GM23338 (cell line): ENCODE measurements at regions not wholly inside any gene's neighbourhood (a gene's known extent, or its start where the extent isn't known, plus 50 kb on each side); places are given as distances from the start of the nearest gene placed in this dataset.

Source experiments
- ATAC-seq: fragments of 200-7000 bp; cut with Tn5 transposase; 3 replicates; pipeline ENCODE4 v1.9.1; 2020
- DNase-seq: peaks from one replicate; pipeline ENCODE4 v3.0.0-alpha.2; 2015; ENCODE audit warnings: low spot score
- H2AFZ ChIP-seq: fragments of 200-600 bp; sonication (generic); 2 replicates; pipeline ENCODE4 v1.8.0; 2016; ENCODE audit warnings: antibody characterized with exemption, mild to moderate bottlenecking, moderate library complexity
- H3F3A ChIP-seq: fragments of 200-600 bp; sonication (generic); replicated peaks from 2 replicates; pipeline ENCODE4 v1.8.0; 2017; ENCODE audit warnings: antibody characterized with exemption, mixed run types, low read depth
- H3K27ac ChIP-seq: fragments of 200-600 bp; sonication (generic); 2 replicates; pipeline ENCODE4 v1.6.1; 2016; ENCODE audit warnings: low read depth
- H3K27me3 ChIP-seq: fragments of 200-600 bp; sonication (generic); 2 replicates; pipeline ENCODE4 v1.8.0; 2016; ENCODE audit warnings: mild to moderate bottlenecking, mixed run types, moderate library complexity; ENCODE audit not compliant: insufficient read depth
- H3K36me3 ChIP-seq: fragments of 200-600 bp; sonication (generic); 2 replicates; pipeline ENCODE4 v1.8.0; 2016; ENCODE audit warnings: mild to moderate bottlenecking; ENCODE audit not compliant: insufficient read depth
- H3K4me1 ChIP-seq: fragments of 200-600 bp; sonication (generic); 2 replicates; pipeline ENCODE4 v1.8.0; 2016; ENCODE audit warnings: mild to moderate bottlenecking, moderate library complexity; ENCODE audit not compliant: insufficient read depth
- H3K4me2 ChIP-seq: fragments of 200-600 bp; sonication (generic); 2 replicates; pipeline ENCODE4 v1.7.1; 2017; ENCODE audit warnings: mixed run types
- H3K4me3 ChIP-seq: fragments of 200-600 bp; sonication (generic); 2 replicates; pipeline ENCODE4 v1.6.1; 2016; ENCODE audit warnings: mixed run types
- H3K79me2 ChIP-seq: fragments of 200-600 bp; sonication (generic); replicated peaks from 2 replicates; pipeline ENCODE4 v1.8.0; 2017; ENCODE audit warnings: mild to moderate bottlenecking; ENCODE audit not compliant: insufficient read depth
- H3K9me2 ChIP-seq: fragments of 200-600 bp; sonication (generic); 2 replicates; pipeline ENCODE4 v1.8.0; 2017; ENCODE audit not compliant: insufficient read depth
- H4K20me1 ChIP-seq: fragments of 200-600 bp; sonication (generic); replicated peaks from 2 replicates; pipeline ENCODE4 v1.8.0; 2017; ENCODE audit warnings: mild to moderate bottlenecking; ENCODE audit not compliant: insufficient read depth
- H3K27ac Mint-ChIP-seq: 2 replicates; pipeline ENCODE4 v1.8.0; 2020; ENCODE audit warnings: inconsistent platforms, mild to moderate bottlenecking, moderate library complexity, mixed read lengths
- H3K27me3 Mint-ChIP-seq: 3 replicates; pipeline ENCODE4 v1.8.0; 2022; ENCODE audit warnings: low read depth, mild to moderate bottlenecking, moderate library complexity, mixed read lengths, inconsistent platforms; ENCODE audit not compliant: insufficient read depth, poor library complexity
- H3K36me3 Mint-ChIP-seq: 3 replicates; pipeline ENCODE4 v1.8.0; 2021; ENCODE audit warnings: low read depth, mild to moderate bottlenecking, inconsistent platforms, moderate library complexity, mixed read lengths
- H3K4me1 Mint-ChIP-seq: 3 replicates; pipeline ENCODE4 v1.8.0; 2020; ENCODE audit warnings: mild to moderate bottlenecking, inconsistent platforms, mixed read lengths
- H3K4me3 Mint-ChIP-seq: 3 replicates; pipeline ENCODE4 v1.8.0; 2021; ENCODE audit warnings: moderate library complexity, mild to moderate bottlenecking, inconsistent platforms, mixed read lengths
- H3K9me3 Mint-ChIP-seq: 3 replicates; pipeline ENCODE4 v1.8.0; 2020; ENCODE audit warnings: moderate library complexity, mild to moderate bottlenecking, inconsistent platforms, mixed read lengths
- CREB1 ChIP-seq: fragments of 250-450 bp; sonication (Bioruptor Pico); IDR thresholded peaks from 2 replicates; pipeline ENCODE4 v1.5.0; 2020; ENCODE audit warnings: low read depth, mild to moderate bottlenecking, moderate library complexity
- CTCF ChIP-seq, 2 experiments: fragments of 200-600 bp in 1 of 2; sonication (generic) in 1 of 2; conservative IDR thresholded peaks; 2 replicates each; pipeline versions ENCODE4 v1.5.1 to v1.6.1; 2016 to 2017; ENCODE audit warnings: antibody characterized with exemption in 2 of 2, low read depth in 2 of 2, mild to moderate bottlenecking in 2 of 2, moderate library complexity in 1 of 2
- EZH2 ChIP-seq: fragments of 200-600 bp; sonication (generic); IDR thresholded peaks from one replicate; pipeline ENCODE4 v1.8.0; 2017; ENCODE audit warnings: antibody characterized with exemption, mild to moderate bottlenecking, low read depth; ENCODE audit not compliant: unreplicated experiment
- EZH2phosphoT487 ChIP-seq: fragments of 200-600 bp; sonication (generic); IDR thresholded peaks from one replicate; pipeline ENCODE4 v1.8.1; 2018; ENCODE audit warnings: antibody characterized with exemption; ENCODE audit not compliant: unreplicated experiment
- JUNB ChIP-seq: IDR thresholded peaks from one replicate; pipeline ENCODE4 v1.6.1; 2016; ENCODE audit warnings: antibody characterized with exemption; ENCODE audit not compliant: unreplicated experiment
- REST ChIP-seq: IDR thresholded peaks from one replicate; pipeline ENCODE4 v1.6.1; 2018; ENCODE audit warnings: antibody characterized with exemption; ENCODE audit not compliant: unreplicated experiment
- STAT1 ChIP-seq: IDR thresholded peaks from one replicate; pipeline ENCODE4 v1.6.1; 2016; ENCODE audit warnings: antibody characterized with exemption; ENCODE audit not compliant: unreplicated experiment
- ZNF114 ChIP-seq: fragments of 250-450 bp; sonication (Bioruptor Pico); IDR thresholded peaks from 2 replicates; pipeline ENCODE4 v1.5.0; 2020; ENCODE audit warnings: mild to moderate bottlenecking, moderate library complexity
- ZNF331 ChIP-seq: fragments of 250-450 bp; sonication (Bioruptor Pico); IDR thresholded peaks from 2 replicates; pipeline ENCODE4 v1.5.0; 2020; ENCODE audit warnings: low read depth, mild to moderate bottlenecking, moderate library complexity
- ZNF462 ChIP-seq: fragments of 250-450 bp; sonication (Bioruptor Pico); IDR thresholded peaks from 2 replicates; pipeline ENCODE4 v1.5.0; 2020; ENCODE audit warnings: mild to moderate bottlenecking, moderate library complexity

GRCh38 chr5:8376478-8376877 is 507.5 kb downstream of the MTRR start (continued):
- no peak for TF ChIP-seq JUNB
- no peak for TF ChIP-seq REST

- H4K20me1 ChIP-seq, result no peaks in the 10 kb centered on the region
- Mint-ChIP-seq H3K4me1 (no peaks in the 10 kb centered on the region), H3K4me3 (no peak overlapping the region), H3K27ac (no peak overlapping the region), H3K27me3 (peaks cover 2% of the 10 kb centered on the region), H3K36me3 (no peaks in the 10 kb centered on the region), H3K9me3 (no peaks in the 10 kb centered on the region)
- H3K4me3 ChIP-seq, result no peak overlapping the region
- H3K4me1 ChIP-seq, result no peaks in the 10 kb centered on the region
- no peaks in the 10 kb centered on the region for H3K79me2 ChIP-seq
- H3F3A ChIP-seq, result no peaks in the 10 kb centered on the region
- 0 out of 2 replicates have a peak, but pooled peaks cover 4% of the 10 kb centered on the region for H3K9me2 ChIP-seq
- no peak for ATAC-seq
- H3K4me2 ChIP-seq, result no peak overlapping the region
- no peak for DNase-seq
- no peaks in the 10 kb centered on the region for H3K27me3 ChIP-seq
- no peak overlapping the region for H3K27ac ChIP-seq
- no peak overlapping the region for H2AFZ ChIP-seq
- no peaks in the 10 kb centered on the region for H3K36me3 ChIP-seq
- TF ChIP-seq REST (no peak), EZH2phosphoT487 (no peak), EZH2 (no peak), ZNF331 (CRISPR knock-in tag) (no peak), ZNF462 (CRISPR knock-in tag) (no peak), JUNB (no peak), STAT1 (no peak), ZNF114 (CRISPR knock-in tag) (no peak), CREB1 (CRISPR knock-in tag) (no peak), CTCF (conservative IDR thresholded peaks at IDR 0.05; ENCODE audit: low read depth in 2 of 2) (no peak)
Measured at GRCh38 chr5:8381972-8382371, 513.0 kb downstream of the MTRR start.
